ENCODE measurements at regions not wholly inside any gene's neighbourhood (a gene's known extent, or its start where the extent isn't known, plus 50 kb on each side); places are given as distances from the start of the nearest gene placed in this dataset.

DNA sequence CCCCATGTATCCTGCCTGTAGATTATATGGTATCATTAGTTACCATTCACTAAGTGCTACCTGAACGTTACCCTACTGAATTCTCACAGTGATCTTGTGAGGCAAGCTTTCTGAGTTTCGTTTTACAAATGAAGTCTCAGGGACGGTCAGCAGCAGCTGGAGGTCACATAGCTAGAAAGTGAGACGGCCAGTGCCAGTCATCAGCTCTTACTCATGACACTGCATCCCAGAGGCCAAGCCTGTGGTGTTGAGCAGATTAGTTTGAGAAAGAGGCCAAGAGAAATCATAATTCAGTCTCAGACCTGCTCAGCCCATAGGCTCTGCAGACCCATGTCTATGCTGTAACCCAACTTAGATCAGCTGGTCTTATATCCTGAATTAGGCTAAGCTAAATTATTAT is 95.7 kb upstream of the EGFLAM start:
- Mint-ChIP-seq H3K4me3 (no peak overlapping the region), H3K36me3 (ENCODE audit: low read depth) (no peaks in the 10 kb centered on the region), H3K27ac (no peak overlapping the region), H3K27me3 (ENCODE audit: low read depth) (peaks cover 5% of the 10 kb centered on the region), H3K4me1 (peaks cover 11% of the 10 kb centered on the region), H3K9me3 (peaks cover 6% of the 10 kb centered on the region)
- TF ChIP-seq, protein P1, sequence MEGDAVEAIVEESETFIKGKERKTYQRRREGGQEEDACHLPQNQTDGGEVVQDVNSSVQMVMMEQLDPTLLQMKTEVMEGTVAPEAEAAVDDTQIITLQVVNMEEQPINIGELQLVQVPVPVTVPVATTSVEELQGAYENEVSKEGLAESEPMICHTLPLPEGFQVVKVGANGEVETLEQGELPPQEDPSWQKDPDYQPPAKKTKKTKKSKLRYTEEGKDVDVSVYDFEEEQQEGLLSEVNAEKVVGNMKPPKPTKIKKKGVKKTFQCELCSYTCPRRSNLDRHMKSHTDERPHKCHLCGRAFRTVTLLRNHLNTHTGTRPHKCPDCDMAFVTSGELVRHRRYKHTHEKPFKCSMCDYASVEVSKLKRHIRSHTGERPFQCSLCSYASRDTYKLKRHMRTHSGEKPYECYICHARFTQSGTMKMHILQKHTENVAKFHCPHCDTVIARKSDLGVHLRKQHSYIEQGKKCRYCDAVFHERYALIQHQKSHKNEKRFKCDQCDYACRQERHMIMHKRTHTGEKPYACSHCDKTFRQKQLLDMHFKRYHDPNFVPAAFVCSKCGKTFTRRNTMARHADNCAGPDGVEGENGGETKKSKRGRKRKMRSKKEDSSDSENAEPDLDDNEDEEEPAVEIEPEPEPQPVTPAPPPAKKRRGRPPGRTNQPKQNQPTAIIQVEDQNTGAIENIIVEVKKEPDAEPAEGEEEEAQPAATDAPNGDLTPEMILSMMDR (IDR thresholded peaks at IDR 0.05; ENCODE audit: unreplicated experiment in 3 of 3): no peak

DNA sequence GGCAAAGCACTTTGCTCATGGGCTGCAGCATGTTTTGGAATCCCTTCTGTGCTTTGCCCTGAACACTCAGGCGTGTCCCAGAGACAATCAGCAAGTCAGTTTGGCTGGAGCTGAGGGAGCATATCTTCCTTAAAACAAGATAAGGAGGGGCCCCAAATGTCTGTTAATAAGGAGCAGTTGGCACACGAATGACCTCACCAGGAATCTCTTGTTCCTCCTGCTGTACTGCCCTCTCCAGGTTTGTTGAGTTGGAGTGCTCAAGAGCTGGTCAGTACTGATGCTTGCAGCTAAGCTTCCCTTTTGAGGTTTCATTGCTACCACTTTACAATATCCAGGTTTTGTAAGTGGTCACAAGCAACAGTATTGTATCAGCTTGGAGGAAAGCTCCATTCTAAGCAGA is 101.3 kb upstream of the EGFLAM start:
- no peak overlapping the region for H3K4me3 Mint-ChIP-seq
- H3K4me1 Mint-ChIP-seq: no peaks in the 10 kb centered on the region
- H3K9me3 Mint-ChIP-seq: peaks cover 3% of the 10 kb centered on the region
- no peaks in the 10 kb centered on the region for H3K27me3 Mint-ChIP-seq (ENCODE audit: low read depth)
- no peaks in the 10 kb centered on the region for H3K36me3 Mint-ChIP-seq (ENCODE audit: low read depth)
- TF ChIP-seq, protein P1 (IDR thresholded peaks at IDR 0.05; ENCODE audit: unreplicated experiment in 3 of 3): no peak
- H3K27ac Mint-ChIP-seq: no peak overlapping the region

DNA sequence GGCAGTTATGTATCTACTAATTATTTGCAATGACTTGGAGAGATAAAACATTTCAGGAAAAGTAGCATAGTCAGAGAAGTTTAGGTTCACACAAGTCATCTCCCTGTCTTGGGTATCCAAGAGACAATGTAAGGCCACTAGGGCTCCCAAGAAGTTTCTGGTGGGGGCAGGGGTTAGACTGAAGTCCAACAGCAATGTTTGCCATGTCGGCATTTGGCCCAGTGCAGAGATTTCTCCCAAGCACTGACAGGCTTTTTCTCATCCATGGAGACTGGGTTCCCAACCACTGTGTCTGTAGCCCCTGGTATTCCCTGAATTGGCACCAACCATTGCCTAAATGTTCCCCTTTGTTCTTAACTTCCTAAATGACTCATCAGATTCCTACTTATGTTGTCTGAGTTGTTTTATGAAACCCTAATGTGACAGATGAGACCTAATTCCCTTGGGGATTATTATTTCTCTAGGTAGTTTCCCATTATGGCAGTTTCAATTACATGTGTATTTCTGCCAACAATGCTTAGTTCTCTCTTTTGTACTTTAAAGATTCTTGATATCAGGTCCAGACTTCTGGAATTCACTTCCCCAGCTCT is 103.6 kb upstream of the EGFLAM start:
- H3K9me3 Mint-ChIP-seq: peaks cover 3% of the 10 kb centered on the region
- TF ChIP-seq, protein P1 (IDR thresholded peaks at IDR 0.05; ENCODE audit: unreplicated experiment in 3 of 3): no peak
- H3K4me3 Mint-ChIP-seq: no peak overlapping the region
- H3K27me3 Mint-ChIP-seq (ENCODE audit: low read depth): no peaks in the 10 kb centered on the region
- H3K4me1 Mint-ChIP-seq: no peaks in the 10 kb centered on the region
- no peak overlapping the region for H3K27ac Mint-ChIP-seq
- H3K36me3 Mint-ChIP-seq (ENCODE audit: low read depth): no peaks in the 10 kb centered on the region

DNA sequence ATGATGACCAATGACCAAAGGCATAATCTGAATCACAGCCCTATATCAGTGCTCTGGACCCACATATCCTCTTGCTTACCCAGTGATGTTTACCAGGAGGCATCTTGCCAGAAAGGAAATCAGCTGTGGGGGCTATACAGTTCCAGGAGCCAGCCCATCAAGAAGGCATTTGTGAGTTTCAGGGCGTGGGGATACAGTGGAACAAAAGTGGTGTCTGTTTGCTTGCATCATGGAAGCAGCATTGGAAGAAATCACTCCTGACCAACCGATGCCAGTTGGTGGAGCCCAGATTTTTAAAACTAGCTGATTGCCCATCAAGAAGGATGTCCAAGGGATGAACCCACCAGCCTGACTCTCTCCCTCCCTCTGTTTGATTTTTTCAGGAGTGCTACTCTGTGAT is 106.5 kb upstream of the EGFLAM start:
- H3K27me3 Mint-ChIP-seq (ENCODE audit: low read depth): no peaks in the 10 kb centered on the region
- H3K4me3 Mint-ChIP-seq: no peak overlapping the region
- H3K36me3 Mint-ChIP-seq (ENCODE audit: low read depth): no peaks in the 10 kb centered on the region
- H3K9me3 Mint-ChIP-seq: no peaks in the 10 kb centered on the region
- H3K27ac Mint-ChIP-seq: no peak overlapping the region
- no peaks in the 10 kb centered on the region for H3K4me1 Mint-ChIP-seq
- TF ChIP-seq, protein P1 (IDR thresholded peaks at IDR 0.05; ENCODE audit: unreplicated experiment in 3 of 3): no peak

DNA sequence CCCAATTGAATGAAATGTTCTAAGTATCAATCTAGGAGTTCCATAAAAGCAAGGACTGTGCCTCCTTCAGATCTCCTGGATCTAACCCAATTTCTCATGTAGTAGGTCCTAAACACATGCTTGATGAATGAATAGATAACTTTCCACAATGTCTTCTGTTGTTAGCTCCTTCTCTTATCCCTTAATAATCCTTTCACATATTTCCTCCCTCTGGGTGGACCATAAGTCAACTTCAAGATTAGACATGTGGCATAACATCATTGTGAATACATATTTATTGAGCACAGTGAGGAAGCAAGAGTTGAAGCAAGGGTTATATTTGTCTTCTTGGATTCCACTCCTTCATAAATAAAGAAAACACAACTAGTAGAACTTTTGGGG is 108.6 kb upstream of the EGFLAM start:
- Mint-ChIP-seq H3K4me1 (no peaks in the 10 kb centered on the region), H3K27ac (no peak overlapping the region), H3K9me3 (no peaks in the 10 kb centered on the region), H3K4me3 (no peak overlapping the region), H3K36me3 (ENCODE audit: low read depth) (no peaks in the 10 kb centered on the region), H3K27me3 (ENCODE audit: low read depth) (no peaks in the 10 kb centered on the region)
- TF ChIP-seq, protein P1 (IDR thresholded peaks at IDR 0.05; ENCODE audit: unreplicated experiment in 3 of 3): no peak

DNA sequence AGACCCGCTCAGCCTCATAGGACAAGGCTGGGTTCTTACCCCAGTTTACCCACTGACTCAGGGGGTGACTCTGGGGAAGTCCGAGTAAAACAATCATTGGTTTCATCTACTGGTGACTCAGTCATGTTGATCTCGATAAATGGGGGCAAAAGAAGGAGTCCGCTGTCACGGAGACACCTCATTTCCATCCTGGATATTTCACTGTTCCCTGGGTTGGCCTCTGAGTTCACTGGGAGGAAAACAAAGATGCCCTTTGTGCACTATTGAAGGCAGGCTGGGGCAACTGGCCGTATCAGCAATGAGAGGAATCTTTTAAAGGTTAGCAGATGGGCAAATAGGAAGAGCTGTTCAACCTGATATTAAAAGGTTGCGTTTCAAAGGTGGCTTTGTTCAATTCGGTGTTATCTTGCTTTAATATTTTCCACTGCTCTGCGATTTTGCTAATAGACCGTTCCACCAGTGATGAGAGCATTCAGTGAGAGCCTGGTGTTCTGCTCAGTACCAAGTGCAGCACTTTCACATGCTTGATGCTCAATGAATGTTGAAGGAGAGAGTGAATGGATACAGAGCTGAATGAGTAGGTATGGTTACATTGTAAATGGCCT is 110.2 kb upstream of the EGFLAM start:
- no peaks in the 10 kb centered on the region for H3K4me1 Mint-ChIP-seq

More for the DNA sequence above, 110.2 kb upstream of the EGFLAM start:
- Mint-ChIP-seq H3K36me3 (ENCODE audit: low read depth) (no peaks in the 10 kb centered on the region), H3K4me3 (no peak overlapping the region), H3K27me3 (ENCODE audit: low read depth) (no peaks in the 10 kb centered on the region), H3K27ac (no peak overlapping the region), H3K9me3 (no peaks in the 10 kb centered on the region)
- TF ChIP-seq, protein P1 (IDR thresholded peaks at IDR 0.05; ENCODE audit: unreplicated experiment in 3 of 3): no peak

All from nephron (organoid).